Natural killer cell (primary cell): ENCODE measurements at regions not wholly inside any gene's neighbourhood (a gene's known extent, or its start where the extent isn't known, plus 50 kb on each side); places are given as distances from the start of the nearest gene placed in this dataset.

Source experiments
- ATAC-seq, 3 donors: fragments of 150-1000 bp in 2 of 3; fragments of 200-7000 bp in 1 of 3; cut with Tn5 transposase; 1 replicate in 1 of 3; 2 replicates in 2 of 3; pipeline ENCODE4 v1.10.0; 2021; ENCODE audit warnings: mild to moderate bottlenecking in 2 of 3, moderate library complexity in 2 of 3
- DNase-seq, 2 donors: peaks; one replicate each; pipeline versions ENCODE4 v3.0.0 to v3.0.0-alpha.2; 2013 to 2021; ENCODE audit warnings: mixed read lengths in 1 of 2
- H3K27ac ChIP-seq: one replicate; pipeline ENCODE4 v1.5.1; 2013; ENCODE audit warnings: mild to moderate bottlenecking, low read length
- H3K27me3 ChIP-seq: one replicate; pipeline ENCODE4 v1.6.1; 2013; ENCODE audit warnings: low read length; ENCODE audit not compliant: control insufficient read depth, insufficient read depth
- H3K36me3 ChIP-seq: one replicate; pipeline ENCODE4 v1.6.1; 2013; ENCODE audit warnings: low read length; ENCODE audit not compliant: control insufficient read depth, insufficient read depth
- H3K4me1 ChIP-seq: one replicate; pipeline ENCODE4 v1.6.1; 2013; ENCODE audit warnings: low read length; ENCODE audit not compliant: control insufficient read depth, insufficient read depth
- H3K4me3 ChIP-seq: one replicate; pipeline ENCODE4 v1.5.1; 2013; ENCODE audit warnings: low read length
- H3K9me3 ChIP-seq: one replicate; pipeline ENCODE4 v1.6.1; 2013; ENCODE audit warnings: low read length; ENCODE audit not compliant: control insufficient read depth, insufficient read depth
- H3K27ac Mint-ChIP-seq, 2 donors: one replicate each; pipeline ENCODE4 v1.8.0; 2022; ENCODE audit warnings: mild to moderate bottlenecking in 2 of 2, mixed read lengths in 2 of 2, moderate library complexity in 1 of 2
- H3K27me3 Mint-ChIP-seq, 2 donors: one replicate each; pipeline ENCODE4 v1.8.0; 2022; ENCODE audit warnings: low read depth in 2 of 2, mixed read lengths in 2 of 2
- H3K36me3 Mint-ChIP-seq: one replicate; pipeline ENCODE4 v1.8.0; 2022; ENCODE audit warnings: mixed read lengths
- H3K4me1 Mint-ChIP-seq, 2 donors: one replicate each; pipeline ENCODE4 v1.8.0; 2022; ENCODE audit warnings: mixed read lengths in 2 of 2
- H3K4me3 Mint-ChIP-seq: one replicate; pipeline ENCODE4 v1.8.0; 2022; ENCODE audit warnings: mild to moderate bottlenecking, moderate library complexity, mixed read lengths
- H3K9me3 Mint-ChIP-seq, 2 donors: one replicate each; pipeline ENCODE4 v1.8.0; 2022; ENCODE audit warnings: mixed read lengths in 2 of 2
- WGBS: methylation state at CpG from one replicate; pipeline ENCODE4 v1.1.7; 2013; ENCODE audit warnings: missing lambda C conversion rate; ENCODE audit not compliant: insufficient coverage; 5-methylcytosine and 5-hydroxymethylcytosine counted together
- intact Hi-C: fragments of 100-400 bp; cut with micrococcal nuclease; formaldehyde crosslinking; loops from one replicate; pipeline ENCODE4 v1.14.2; 2022
- TF ChIP-seq, protein P1 (sequence below): fragments of 200-600 bp; IDR thresholded peaks from one replicate; pipeline ENCODE4 v1.8.0; 2022; ENCODE audit warnings: antibody characterized with exemption

DNA sequence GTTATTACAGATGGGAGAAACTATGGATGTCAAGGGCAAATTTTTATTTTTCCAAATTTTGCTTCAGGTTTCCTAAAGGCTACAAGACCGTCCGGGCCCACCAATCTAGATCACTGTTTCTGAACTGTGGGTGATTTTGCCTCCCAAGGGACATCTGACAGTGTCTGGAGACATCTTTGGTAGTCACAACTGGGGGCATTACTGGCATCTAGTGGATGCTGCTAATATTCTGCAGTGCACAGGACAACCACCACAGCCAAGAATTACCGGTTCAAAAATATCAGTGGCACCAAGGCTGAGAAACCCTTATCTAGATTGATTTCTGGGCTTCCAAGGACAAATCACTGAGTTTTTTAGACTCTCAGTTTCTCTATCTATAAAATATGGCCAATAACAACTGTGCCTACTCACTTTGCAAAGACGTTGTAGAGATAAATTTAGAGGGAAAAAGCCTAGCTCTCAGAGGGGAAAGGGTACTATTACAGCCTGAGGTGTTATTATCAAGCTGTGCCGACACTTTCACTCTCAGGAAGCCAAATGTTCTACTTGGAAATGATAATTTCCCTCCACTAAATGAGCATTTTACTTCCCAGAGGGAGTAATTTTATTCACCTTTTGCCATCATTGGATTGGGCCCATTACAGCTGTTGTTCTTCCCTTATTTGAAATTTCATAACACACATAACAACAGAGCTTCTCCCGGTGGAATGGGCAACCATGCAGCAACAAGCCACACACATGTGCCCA is 442.1 kb downstream of the CENPC start:
- DNase-seq (no peak), ATAC-seq (no peak)
- Mint-ChIP-seq H3K4me3 (no peak overlapping the region), H3K36me3 (no peaks in the 10 kb centered on the region), H3K4me1 (no peaks in the 10 kb centered on the region), H3K27me3 (no peaks in the 10 kb centered on the region), H3K9me3 (peaks cover 4 to 8% of the 10 kb centered on the region in 2 donors), H3K27ac (no peak overlapping the region)
- Histone ChIP-seq H3K4me1 (no peaks in the 10 kb centered on the region), H3K27ac (no peak overlapping the region), H3K27me3 (no peaks in the 10 kb centered on the region), H3K9me3 (no peaks in the 10 kb centered on the region), H3K4me3 (no peak overlapping the region), H3K36me3 (no peaks in the 10 kb centered on the region)
- intact Hi-C loops, result no loop called here
- 94% methylated on average over 6 of the region's 6 CpGs for WGBS
- TF ChIP-seq, protein P1, sequence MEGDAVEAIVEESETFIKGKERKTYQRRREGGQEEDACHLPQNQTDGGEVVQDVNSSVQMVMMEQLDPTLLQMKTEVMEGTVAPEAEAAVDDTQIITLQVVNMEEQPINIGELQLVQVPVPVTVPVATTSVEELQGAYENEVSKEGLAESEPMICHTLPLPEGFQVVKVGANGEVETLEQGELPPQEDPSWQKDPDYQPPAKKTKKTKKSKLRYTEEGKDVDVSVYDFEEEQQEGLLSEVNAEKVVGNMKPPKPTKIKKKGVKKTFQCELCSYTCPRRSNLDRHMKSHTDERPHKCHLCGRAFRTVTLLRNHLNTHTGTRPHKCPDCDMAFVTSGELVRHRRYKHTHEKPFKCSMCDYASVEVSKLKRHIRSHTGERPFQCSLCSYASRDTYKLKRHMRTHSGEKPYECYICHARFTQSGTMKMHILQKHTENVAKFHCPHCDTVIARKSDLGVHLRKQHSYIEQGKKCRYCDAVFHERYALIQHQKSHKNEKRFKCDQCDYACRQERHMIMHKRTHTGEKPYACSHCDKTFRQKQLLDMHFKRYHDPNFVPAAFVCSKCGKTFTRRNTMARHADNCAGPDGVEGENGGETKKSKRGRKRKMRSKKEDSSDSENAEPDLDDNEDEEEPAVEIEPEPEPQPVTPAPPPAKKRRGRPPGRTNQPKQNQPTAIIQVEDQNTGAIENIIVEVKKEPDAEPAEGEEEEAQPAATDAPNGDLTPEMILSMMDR, result no peak

DNA sequence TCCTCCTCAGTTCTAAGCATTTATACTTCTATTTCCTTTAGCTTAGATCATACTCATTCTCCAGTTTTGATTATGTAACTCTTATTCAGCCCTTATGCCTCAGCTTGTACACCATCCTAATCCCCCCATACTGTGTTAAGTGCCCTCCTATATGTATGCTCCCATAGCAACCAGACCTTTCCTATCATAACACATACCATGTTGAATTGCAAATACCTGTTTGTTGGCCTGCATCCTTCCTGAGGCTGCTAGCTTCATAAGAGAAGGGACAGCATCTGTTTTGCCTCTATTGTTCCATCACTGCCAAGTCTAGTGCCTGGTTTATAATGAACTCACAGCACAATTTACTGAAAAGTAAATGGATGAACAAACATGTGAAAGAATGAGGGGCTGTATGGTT is 443.7 kb downstream of the CENPC start:
- H3K36me3 ChIP-seq, result no peaks in the 10 kb centered on the region
- no peaks in the 10 kb centered on the region for H3K9me3 ChIP-seq
- TF ChIP-seq, protein P1, result no peak
- DNase-seq, result no peak
- Mint-ChIP-seq H3K27ac (no peak overlapping the region), H3K36me3 (no peaks in the 10 kb centered on the region), H3K9me3 (peaks cover 8 to 10% of the 10 kb centered on the region in 2 donors), H3K4me3 (no peak overlapping the region), H3K27me3 (no peaks in the 10 kb centered on the region), H3K4me1 (no peaks in the 10 kb centered on the region)
- H3K27me3 ChIP-seq, result no peaks in the 10 kb centered on the region
- ATAC-seq, result no peak
- intact Hi-C loops, result no loop called here
- no peak overlapping the region for H3K4me3 ChIP-seq
- no peak overlapping the region for H3K27ac ChIP-seq
- no peaks in the 10 kb centered on the region for H3K4me1 ChIP-seq

DNA sequence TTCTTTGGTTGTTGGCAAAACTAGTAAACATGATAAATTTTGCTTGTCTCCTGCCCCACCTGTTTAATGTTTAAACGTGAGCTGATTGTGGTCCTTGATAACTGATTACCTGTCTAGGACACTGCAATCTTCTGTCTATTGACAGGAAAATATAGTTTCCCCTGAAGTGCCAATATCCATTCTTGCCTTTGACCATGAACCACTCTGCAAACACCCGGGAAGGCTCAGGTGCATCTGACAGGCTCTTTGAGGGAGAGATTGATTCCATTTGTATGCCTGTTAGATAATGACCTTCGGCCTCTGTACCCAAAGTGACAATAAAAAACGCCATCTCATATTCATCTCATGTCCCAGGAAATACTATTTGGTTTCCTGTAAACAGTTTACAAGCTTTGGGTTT is 453.0 kb downstream of the CENPC start:
- ATAC-seq (no peak), DNase-seq (no peak)
- intact Hi-C loops, result no loop called here
- Histone ChIP-seq H3K27me3 (no peaks in the 10 kb centered on the region), H3K9me3 (no peaks in the 10 kb centered on the region), H3K36me3 (no peaks in the 10 kb centered on the region), H3K27ac (no peak overlapping the region), H3K4me3 (no peak overlapping the region), H3K4me1 (no peaks in the 10 kb centered on the region)
- Mint-ChIP-seq H3K36me3 (no peaks in the 10 kb centered on the region), H3K9me3 (no peaks in the 10 kb centered on the region), H3K27ac (no peak overlapping the region), H3K4me1 (no peaks in the 10 kb centered on the region), H3K4me3 (no peak overlapping the region), H3K27me3 (no peaks in the 10 kb centered on the region)
- TF ChIP-seq, protein P1, result no peak
- WGBS, result 70% methylated on average over 3 of the region's 4 CpGs

DNA sequence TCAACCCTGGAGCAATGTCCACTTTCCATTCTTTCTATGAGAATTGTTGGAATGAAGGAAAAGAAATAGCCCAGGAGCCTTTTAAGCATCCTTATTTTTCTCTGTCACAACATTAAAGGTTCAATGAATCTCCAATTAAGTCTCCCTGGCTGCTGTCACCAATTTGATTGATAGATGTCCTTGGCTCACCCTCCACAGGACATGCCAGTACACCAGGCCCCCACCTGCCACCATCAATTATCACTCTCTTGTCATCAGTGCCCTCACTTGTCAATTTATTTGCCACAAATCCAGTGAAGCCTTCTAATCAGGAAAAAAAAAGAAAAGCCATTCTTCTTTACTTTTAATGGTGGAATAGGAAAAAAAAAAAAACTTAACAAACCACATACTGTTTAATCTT is 453.6 kb downstream of the CENPC start:
- no peaks in the 10 kb centered on the region for H3K4me1 ChIP-seq
- DNase-seq, result no peak
- H3K9me3 ChIP-seq, result no peaks in the 10 kb centered on the region
- Mint-ChIP-seq H3K9me3 (no peaks in the 10 kb centered on the region), H3K27ac (no peak overlapping the region), H3K27me3 (no peaks in the 10 kb centered on the region), H3K4me1 (no peaks in the 10 kb centered on the region), H3K36me3 (no peaks in the 10 kb centered on the region), H3K4me3 (no peak overlapping the region)
- H3K36me3 ChIP-seq, result no peaks in the 10 kb centered on the region
- no peaks in the 10 kb centered on the region for H3K27me3 ChIP-seq
- ATAC-seq, result no peak
- intact Hi-C loops, result no loop called here
- no peak overlapping the region for H3K27ac ChIP-seq
- H3K4me3 ChIP-seq, result no peak overlapping the region
- TF ChIP-seq, protein P1, result no peak
